ENCODE measurements at regions not wholly inside any gene's neighbourhood (a gene's known extent, or its start where the extent isn't known, plus 50 kb on each side); places are given as distances from the start of the nearest gene placed in this dataset.

- H3K27ac Mint-ChIP-seq = no peak overlapping the region
- H3K4me1 Mint-ChIP-seq (ENCODE audit: low read depth) = no peaks in the 10 kb centered on the region
- DNase-seq = no peak
- TF ChIP-seq CTCF (IDR thresholded peaks at IDR 0.05) = peak; percentile 59; the same call in 1 of the 2 replicates
- no peaks in the 10 kb centered on the region; the same call in 1 of the 2 replicates for H3K27me3 Mint-ChIP-seq (ENCODE audit: insufficient read depth)
- H3K9me3 Mint-ChIP-seq = peaks cover 24% of the 10 kb centered on the region
- H3K36me3 Mint-ChIP-seq (ENCODE audit: low read depth) = no peaks in the 10 kb centered on the region
- no peak overlapping the region for H3K4me3 Mint-ChIP-seq
Observed at GRCh38 chr4:92163348-92163747, 140.4 kb upstream of the GRID2 start.

- DNase-seq = no peak
- no peaks in the 10 kb centered on the region for H3K36me3 Mint-ChIP-seq (ENCODE audit: low read depth)
- no peaks in the 10 kb centered on the region for H3K27me3 Mint-ChIP-seq (ENCODE audit: insufficient read depth)
- no peak overlapping the region for H3K4me3 Mint-ChIP-seq
- peaks cover 18% of the 10 kb centered on the region; the same call in 1 of the 2 replicates for H3K9me3 Mint-ChIP-seq
- TF ChIP-seq CTCF (IDR thresholded peaks at IDR 0.05) = no peak
- no peaks in the 10 kb centered on the region for H3K4me1 Mint-ChIP-seq (ENCODE audit: low read depth)
- no peak overlapping the region for H3K27ac Mint-ChIP-seq
Observed at GRCh38 chr4:92170340-92170739, 133.4 kb upstream of the GRID2 start.

GRCh38 chr4:92172203-92172602 is 131.6 kb upstream of the GRID2 start:
- Mint-ChIP-seq H3K4me3 (no peak overlapping the region), H3K27ac (no peak overlapping the region), H3K36me3 (ENCODE audit: low read depth) (no peaks in the 10 kb centered on the region), H3K27me3 (ENCODE audit: insufficient read depth) (no peaks in the 10 kb centered on the region), H3K4me1 (ENCODE audit: low read depth) (no peaks in the 10 kb centered on the region), H3K9me3 (peaks cover 14% of the 10 kb centered on the region; the same call in 1 of the 2 replicates)
- peak; percentile 29; the same call in 1 of the 2 replicates for TF ChIP-seq CTCF (IDR thresholded peaks at IDR 0.05)
- no peak for DNase-seq

- no peak for DNase-seq
- TF ChIP-seq CTCF (IDR thresholded peaks at IDR 0.05) = no peak
- no peaks in the 10 kb centered on the region for H3K4me1 Mint-ChIP-seq (ENCODE audit: low read depth)
- no peak overlapping the region for H3K4me3 Mint-ChIP-seq
- H3K27me3 Mint-ChIP-seq (ENCODE audit: insufficient read depth) = no peaks in the 10 kb centered on the region
- H3K36me3 Mint-ChIP-seq (ENCODE audit: low read depth) = no peaks in the 10 kb centered on the region
- peaks cover 11% of the 10 kb centered on the region for H3K9me3 Mint-ChIP-seq
- H3K27ac Mint-ChIP-seq = no peak overlapping the region
Observed at GRCh38 chr4:92175250-92175649, 128.5 kb upstream of the GRID2 start.

- H3K27me3 Mint-ChIP-seq (ENCODE audit: insufficient read depth) = no peaks in the 10 kb centered on the region
- no peak overlapping the region for H3K27ac Mint-ChIP-seq
- H3K9me3 Mint-ChIP-seq = peaks cover 34% of the 10 kb centered on the region
- 0 out of 2 replicates have a peak, but pooled peaks cover 4% of the 10 kb centered on the region for H3K36me3 Mint-ChIP-seq (ENCODE audit: low read depth)
- no peak for DNase-seq
- no peak for TF ChIP-seq CTCF (IDR thresholded peaks at IDR 0.05)
- no peak overlapping the region for H3K4me3 Mint-ChIP-seq
- H3K4me1 Mint-ChIP-seq (ENCODE audit: low read depth) = no peaks in the 10 kb centered on the region
Observed at GRCh38 chr4:92182006-92182735, 121.6 kb upstream of the GRID2 start.

Data from HFFc6 (cell line).